Testis (tissue), 2 donors: ENCODE measurements at regions not wholly inside any gene's neighbourhood (a gene's known extent, or its start where the extent isn't known, plus 50 kb on each side); places are given as distances from the start of the nearest gene placed in this dataset.

Source experiments
- DNase-seq: peaks from one replicate; pipeline ENCODE4 v3.0.0-alpha.2; 2019
- H3K27ac ChIP-seq, 2 donors: fragments of 200-600 bp; sonication (generic); one replicate each; pipeline ENCODE4 v1.5.1; 2019
- H3K27me3 ChIP-seq: fragments of 200-600 bp; sonication (generic); one replicate; pipeline ENCODE4 v1.5.1; 2019
- H3K36me3 ChIP-seq: fragments of 200-600 bp; sonication (generic); one replicate; pipeline ENCODE4 v1.5.1; 2017; ENCODE audit warnings: low read depth; ENCODE audit errors: missing control alignments
- H3K4me1 ChIP-seq: fragments of 200-600 bp; sonication (generic); one replicate; pipeline ENCODE4 v1.5.1; 2019
- H3K4me3 ChIP-seq, 2 donors: fragments of 200-600 bp; sonication (generic); one replicate each; pipeline ENCODE4 v1.5.1; 2017 to 2019
- H3K9me3 ChIP-seq: fragments of 200-600 bp; sonication (generic); one replicate; pipeline ENCODE4 v1.5.1; 2017
- POLR2A ChIP-seq: fragments of 450-650 bp; IDR thresholded peaks from one replicate; pipeline ENCODE4 v1.6.1; 2017; ENCODE audit warnings: antibody characterized with exemption, mild to moderate bottlenecking, moderate library complexity
- WGBS, 2 donors: methylation state at CpG; one replicate each; pipeline ENCODE4 v1.1.5; 2018; 5-methylcytosine and 5-hydroxymethylcytosine counted together
- intact Hi-C: fragments of 100-400 bp; cut with DNase I; formaldehyde crosslinking; loops from one replicate; pipeline ENCODE4 v1.15.1; 2023; ENCODE audit warnings: low total_unique reads
- TF ChIP-seq, protein P1 (sequence below), 3 experiments: fragments of 450-650 bp in 2 of 3; fragments of 200-600 bp in 1 of 3; sonication (generic) in 1 of 3; IDR thresholded peaks; one replicate each; pipeline ENCODE4 v1.5.1; 2016 to 2019; ENCODE audit warnings: antibody characterized with exemption in 3 of 3, mild to moderate bottlenecking in 2 of 3, moderate library complexity in 1 of 3

DNA sequence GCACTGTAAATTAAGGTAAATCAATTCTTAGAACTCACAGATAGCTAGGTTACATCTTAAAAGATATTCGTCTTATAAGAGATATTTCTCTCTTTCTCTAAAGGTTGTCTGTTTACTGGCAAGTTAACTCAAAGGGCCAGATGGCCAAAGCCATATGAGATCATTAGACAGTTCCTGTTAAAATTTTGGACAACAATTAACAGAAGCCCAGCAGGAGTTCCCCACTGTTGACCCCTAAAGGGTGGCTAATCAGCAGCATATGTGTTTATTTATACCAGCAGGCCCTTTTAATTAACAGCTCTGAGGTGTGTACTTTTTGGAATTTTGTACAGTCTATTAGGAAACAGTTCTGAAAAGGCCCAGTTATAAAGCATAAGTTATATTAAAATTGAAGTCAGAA is 245.8 kb downstream of the LIG4 start:
- 82 to 85% methylated on average over 1 of the region's 1 CpG for WGBS, 2 donors
- DNase-seq: no peak
- intact Hi-C loops: no loop called here
- H3K9me3 ChIP-seq: no peaks in the 10 kb centered on the region
- TF ChIP-seq, protein P1, sequence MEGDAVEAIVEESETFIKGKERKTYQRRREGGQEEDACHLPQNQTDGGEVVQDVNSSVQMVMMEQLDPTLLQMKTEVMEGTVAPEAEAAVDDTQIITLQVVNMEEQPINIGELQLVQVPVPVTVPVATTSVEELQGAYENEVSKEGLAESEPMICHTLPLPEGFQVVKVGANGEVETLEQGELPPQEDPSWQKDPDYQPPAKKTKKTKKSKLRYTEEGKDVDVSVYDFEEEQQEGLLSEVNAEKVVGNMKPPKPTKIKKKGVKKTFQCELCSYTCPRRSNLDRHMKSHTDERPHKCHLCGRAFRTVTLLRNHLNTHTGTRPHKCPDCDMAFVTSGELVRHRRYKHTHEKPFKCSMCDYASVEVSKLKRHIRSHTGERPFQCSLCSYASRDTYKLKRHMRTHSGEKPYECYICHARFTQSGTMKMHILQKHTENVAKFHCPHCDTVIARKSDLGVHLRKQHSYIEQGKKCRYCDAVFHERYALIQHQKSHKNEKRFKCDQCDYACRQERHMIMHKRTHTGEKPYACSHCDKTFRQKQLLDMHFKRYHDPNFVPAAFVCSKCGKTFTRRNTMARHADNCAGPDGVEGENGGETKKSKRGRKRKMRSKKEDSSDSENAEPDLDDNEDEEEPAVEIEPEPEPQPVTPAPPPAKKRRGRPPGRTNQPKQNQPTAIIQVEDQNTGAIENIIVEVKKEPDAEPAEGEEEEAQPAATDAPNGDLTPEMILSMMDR (IDR thresholded peaks at IDR 0.05): no peak
- TF ChIP-seq POLR2A: no peak
- H3K27me3 ChIP-seq: no peaks in the 10 kb centered on the region
- H3K4me1 ChIP-seq: no peaks in the 10 kb centered on the region
- H3K27ac ChIP-seq: no peak overlapping the region
- H3K4me3 ChIP-seq: no peak overlapping the region
- no peaks in the 10 kb centered on the region for H3K36me3 ChIP-seq

DNA sequence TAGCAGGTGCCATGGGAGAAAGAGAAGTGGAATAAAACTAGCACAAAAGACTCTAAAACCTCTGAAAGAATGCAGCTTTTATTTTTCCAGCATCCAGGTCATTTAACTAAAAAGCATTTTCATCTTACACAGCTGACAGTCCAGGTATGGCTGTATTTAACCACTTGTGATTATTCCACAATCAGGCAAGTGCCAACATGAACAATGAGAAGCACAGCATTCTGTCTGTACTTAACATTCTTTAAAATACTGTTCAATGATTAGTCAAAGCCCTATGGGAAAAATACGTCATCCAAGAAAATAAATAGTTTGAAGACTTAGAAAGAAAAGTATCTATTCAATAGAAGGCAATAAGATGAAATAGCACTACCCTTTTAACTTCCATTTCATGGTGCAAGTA is 246.9 kb downstream of the LIG4 start:
- no peak for DNase-seq
- H3K4me3 ChIP-seq: no peak overlapping the region
- intact Hi-C loops: no loop called here
- WGBS, 2 donors: 88 to 89% methylated on average over 1 of the region's 1 CpG
- no peaks in the 10 kb centered on the region for H3K36me3 ChIP-seq
- H3K9me3 ChIP-seq: no peaks in the 10 kb centered on the region
- no peak overlapping the region for H3K27ac ChIP-seq
- no peaks in the 10 kb centered on the region for H3K27me3 ChIP-seq
- TF ChIP-seq POLR2A: no peak
- TF ChIP-seq, protein P1 (IDR thresholded peaks at IDR 0.05): no peak
- no peaks in the 10 kb centered on the region for H3K4me1 ChIP-seq

DNA sequence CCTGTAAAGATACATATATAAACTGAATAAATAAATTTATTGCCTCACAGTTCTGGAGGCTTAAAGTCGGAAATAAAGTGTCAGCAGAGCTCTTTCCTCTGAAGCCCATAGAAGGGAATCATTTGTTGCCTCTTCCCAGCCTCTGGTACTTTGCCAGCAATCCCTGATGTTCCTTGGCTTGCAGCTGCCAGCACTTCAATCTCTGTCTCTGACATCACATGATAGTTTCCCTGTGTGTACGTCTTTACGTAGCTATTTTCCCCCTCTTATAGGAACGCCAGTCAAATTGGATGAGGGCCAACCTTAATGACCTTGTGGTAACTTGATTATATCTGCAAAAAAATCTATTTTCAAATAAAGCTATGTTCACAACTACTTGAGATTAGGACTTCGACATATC is 250.9 kb downstream of the LIG4 start:
- no peaks in the 10 kb centered on the region for H3K4me1 ChIP-seq
- H3K27me3 ChIP-seq: no peaks in the 10 kb centered on the region
- DNase-seq: peak; percentile 58
- 27 to 41% methylated on average over 5 of the region's 5 CpGs for WGBS, 2 donors
- H3K36me3 ChIP-seq: no peaks in the 10 kb centered on the region
- no peaks in the 10 kb centered on the region for H3K9me3 ChIP-seq
- intact Hi-C loops: no loop called here
- no peak overlapping the region for H3K27ac ChIP-seq
- H3K4me3 ChIP-seq: no peak overlapping the region
- no peak for TF ChIP-seq POLR2A
- TF ChIP-seq, protein P1 (IDR thresholded peaks at IDR 0.05): no peak

DNA sequence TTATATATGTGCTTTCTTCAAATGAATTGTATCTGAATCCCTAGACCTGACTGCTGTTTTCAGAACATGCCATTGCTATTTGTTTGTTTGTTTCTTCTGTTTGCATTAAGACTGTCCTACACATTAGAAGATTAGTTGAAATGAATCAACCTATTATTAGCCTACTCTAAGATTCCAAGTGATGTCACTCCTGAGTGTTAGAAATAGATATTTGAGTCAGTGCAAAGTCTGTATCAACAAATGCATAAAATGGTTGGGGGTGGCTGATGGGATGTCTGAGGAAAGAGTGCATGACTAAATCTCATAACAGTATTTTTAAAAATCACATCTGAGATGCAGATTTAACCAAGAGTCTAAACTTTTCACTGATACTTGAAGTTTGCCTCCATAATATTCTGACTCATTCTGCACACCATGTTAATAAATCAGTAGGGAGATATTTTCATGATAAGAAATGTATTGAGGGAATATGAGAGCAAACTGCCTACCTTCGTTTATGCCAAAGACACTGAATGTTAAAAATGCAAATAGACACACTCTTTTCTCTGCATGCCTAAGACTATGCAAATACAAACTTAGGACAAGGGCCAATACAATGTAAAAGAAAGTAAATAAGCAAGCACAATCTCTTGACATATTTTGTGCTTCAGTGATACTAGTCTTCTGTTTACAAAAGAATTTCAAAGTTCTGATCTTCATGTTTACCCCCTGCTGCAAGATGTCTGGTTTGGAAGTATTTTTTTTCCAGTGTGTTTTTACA is 253.3 kb downstream of the LIG4 start:
- no peak for DNase-seq
- intact Hi-C loops: no loop called here
- TF ChIP-seq, protein P1 (IDR thresholded peaks at IDR 0.05): no peak
- TF ChIP-seq POLR2A: no peak
- Histone ChIP-seq H3K27ac (no peak overlapping the region), H3K4me1 (no peaks in the 10 kb centered on the region), H3K27me3 (no peaks in the 10 kb centered on the region), H3K4me3 (no peak overlapping the region), H3K9me3 (no peaks in the 10 kb centered on the region), H3K36me3 (no peaks in the 10 kb centered on the region)
- WGBS, 2 donors: 51 to 54% methylated on average over 1 of the region's 1 CpG

DNA sequence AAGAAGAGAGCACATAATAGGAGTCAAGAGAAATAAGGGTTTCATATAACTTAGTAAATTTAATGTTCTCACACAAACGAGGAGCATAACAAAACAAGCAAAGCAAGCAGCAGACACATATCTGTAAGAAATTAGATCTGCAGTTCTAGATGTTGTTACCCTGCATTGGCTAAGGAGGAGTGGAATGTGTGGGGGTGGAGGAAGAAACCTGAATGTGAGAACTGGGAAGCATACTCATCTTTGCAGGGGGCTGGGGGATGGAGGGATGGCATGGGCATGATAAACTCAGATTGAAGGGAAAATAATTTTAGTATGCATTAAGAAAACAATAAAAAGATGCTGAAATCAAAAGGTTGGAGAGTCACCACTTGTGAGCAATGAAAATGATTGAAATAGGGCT is 255.0 kb downstream of the LIG4 start:
- Histone ChIP-seq H3K27me3 (no peaks in the 10 kb centered on the region), H3K4me1 (no peaks in the 10 kb centered on the region), H3K9me3 (no peaks in the 10 kb centered on the region), H3K27ac (no peak overlapping the region), H3K4me3 (no peak overlapping the region), H3K36me3 (no peaks in the 10 kb centered on the region)
- intact Hi-C loops: no loop called here
- TF ChIP-seq, protein P1 (IDR thresholded peaks at IDR 0.05): no peak
- WGBS, 2 donors: 41% methylated on average over 1 of the region's 1 CpG
- no peak for DNase-seq
